LNCAP (cell line): ENCODE measurements at regions not wholly inside any gene's neighbourhood (a gene's known extent, or its start where the extent isn't known, plus 50 kb on each side); places are given as distances from the start of the nearest gene placed in this dataset.

Experiments used
- CTCF ChIP-seq: fragments of 450-650 bp; IDR thresholded peaks from 2 replicates; pipeline ENCODE4 v1.5.1; 2017; ENCODE audit warnings: mild to moderate bottlenecking

GRCh38 chr1:96096613-96097321 lies 624.8 kb upstream of the PTBP2 start:
- no peak for TF ChIP-seq CTCF

- no peak for TF ChIP-seq CTCF
Observed at GRCh38 chr1:96104506-96104905, 617.1 kb upstream of the PTBP2 start.

GRCh38 chr1:96104906-96105305 lies 616.7 kb upstream of the PTBP2 start:
- TF ChIP-seq CTCF = no peak

GRCh38 chr1:96116731-96117130 lies 604.9 kb upstream of the PTBP2 start:
- no peak for TF ChIP-seq CTCF

- no peak for TF ChIP-seq CTCF
Observed at GRCh38 chr1:96130432-96130831, 591.2 kb upstream of the PTBP2 start.

GRCh38 chr1:96144636-96145035 lies 576.9 kb upstream of the PTBP2 start:
- TF ChIP-seq CTCF = no peak

GRCh38 chr1:96145492-96145891 lies 576.1 kb upstream of the PTBP2 start:
- no peak for TF ChIP-seq CTCF

GRCh38 chr1:96157101-96157500 lies 564.5 kb upstream of the PTBP2 start:
- no peak for TF ChIP-seq CTCF
